GM23338 (cell line): ENCODE measurements at regions not wholly inside any gene's neighbourhood (a gene's known extent, or its start where the extent isn't known, plus 50 kb on each side); places are given as distances from the start of the nearest gene placed in this dataset.

Source experiments
- ATAC-seq: fragments of 200-7000 bp; cut with Tn5 transposase; 3 replicates; pipeline ENCODE4 v1.9.1; 2020
- DNase-seq: peaks from one replicate; pipeline ENCODE4 v3.0.0-alpha.2; 2015; ENCODE audit warnings: low spot score
- H2AFZ ChIP-seq: fragments of 200-600 bp; sonication (generic); 2 replicates; pipeline ENCODE4 v1.8.0; 2016; ENCODE audit warnings: antibody characterized with exemption, mild to moderate bottlenecking, moderate library complexity
- H3F3A ChIP-seq: fragments of 200-600 bp; sonication (generic); replicated peaks from 2 replicates; pipeline ENCODE4 v1.8.0; 2017; ENCODE audit warnings: antibody characterized with exemption, mixed run types, low read depth
- H3K27ac ChIP-seq: fragments of 200-600 bp; sonication (generic); 2 replicates; pipeline ENCODE4 v1.6.1; 2016; ENCODE audit warnings: low read depth
- H3K27me3 ChIP-seq: fragments of 200-600 bp; sonication (generic); 2 replicates; pipeline ENCODE4 v1.8.0; 2016; ENCODE audit warnings: mild to moderate bottlenecking, mixed run types, moderate library complexity; ENCODE audit not compliant: insufficient read depth
- H3K36me3 ChIP-seq: fragments of 200-600 bp; sonication (generic); 2 replicates; pipeline ENCODE4 v1.8.0; 2016; ENCODE audit warnings: mild to moderate bottlenecking; ENCODE audit not compliant: insufficient read depth
- H3K4me1 ChIP-seq: fragments of 200-600 bp; sonication (generic); 2 replicates; pipeline ENCODE4 v1.8.0; 2016; ENCODE audit warnings: mild to moderate bottlenecking, moderate library complexity; ENCODE audit not compliant: insufficient read depth
- H3K4me2 ChIP-seq: fragments of 200-600 bp; sonication (generic); 2 replicates; pipeline ENCODE4 v1.7.1; 2017; ENCODE audit warnings: mixed run types
- H3K4me3 ChIP-seq: fragments of 200-600 bp; sonication (generic); 2 replicates; pipeline ENCODE4 v1.6.1; 2016; ENCODE audit warnings: mixed run types
- H3K79me2 ChIP-seq: fragments of 200-600 bp; sonication (generic); replicated peaks from 2 replicates; pipeline ENCODE4 v1.8.0; 2017; ENCODE audit warnings: mild to moderate bottlenecking; ENCODE audit not compliant: insufficient read depth
- H3K9me2 ChIP-seq: fragments of 200-600 bp; sonication (generic); 2 replicates; pipeline ENCODE4 v1.8.0; 2017; ENCODE audit not compliant: insufficient read depth
- H4K20me1 ChIP-seq: fragments of 200-600 bp; sonication (generic); replicated peaks from 2 replicates; pipeline ENCODE4 v1.8.0; 2017; ENCODE audit warnings: mild to moderate bottlenecking; ENCODE audit not compliant: insufficient read depth
- H3K27ac Mint-ChIP-seq: 2 replicates; pipeline ENCODE4 v1.8.0; 2020; ENCODE audit warnings: inconsistent platforms, mild to moderate bottlenecking, moderate library complexity, mixed read lengths
- H3K27me3 Mint-ChIP-seq: 3 replicates; pipeline ENCODE4 v1.8.0; 2022; ENCODE audit warnings: low read depth, mild to moderate bottlenecking, moderate library complexity, mixed read lengths, inconsistent platforms; ENCODE audit not compliant: insufficient read depth, poor library complexity
- H3K36me3 Mint-ChIP-seq: 3 replicates; pipeline ENCODE4 v1.8.0; 2021; ENCODE audit warnings: low read depth, mild to moderate bottlenecking, inconsistent platforms, moderate library complexity, mixed read lengths
- H3K4me1 Mint-ChIP-seq: 3 replicates; pipeline ENCODE4 v1.8.0; 2020; ENCODE audit warnings: mild to moderate bottlenecking, inconsistent platforms, mixed read lengths
- H3K4me3 Mint-ChIP-seq: 3 replicates; pipeline ENCODE4 v1.8.0; 2021; ENCODE audit warnings: moderate library complexity, mild to moderate bottlenecking, inconsistent platforms, mixed read lengths
- H3K9me3 Mint-ChIP-seq: 3 replicates; pipeline ENCODE4 v1.8.0; 2020; ENCODE audit warnings: moderate library complexity, mild to moderate bottlenecking, inconsistent platforms, mixed read lengths
- CREB1 ChIP-seq: fragments of 250-450 bp; sonication (Bioruptor Pico); IDR thresholded peaks from 2 replicates; pipeline ENCODE4 v1.5.0; 2020; ENCODE audit warnings: low read depth, mild to moderate bottlenecking, moderate library complexity
- EZH2 ChIP-seq: fragments of 200-600 bp; sonication (generic); IDR thresholded peaks from one replicate; pipeline ENCODE4 v1.8.0; 2017; ENCODE audit warnings: antibody characterized with exemption, mild to moderate bottlenecking, low read depth; ENCODE audit not compliant: unreplicated experiment
- EZH2phosphoT487 ChIP-seq: fragments of 200-600 bp; sonication (generic); IDR thresholded peaks from one replicate; pipeline ENCODE4 v1.8.1; 2018; ENCODE audit warnings: antibody characterized with exemption; ENCODE audit not compliant: unreplicated experiment
- NANOG ChIP-seq: IDR thresholded peaks from 2 replicates; pipeline ENCODE4 v1.6.1; 2016; ENCODE audit warnings: antibody characterized with exemption, borderline replicate concordance
- POLR2AphosphoS5 ChIP-seq: IDR thresholded peaks from 2 replicates; pipeline ENCODE4 v1.6.1; 2016; ENCODE audit warnings: antibody characterized with exemption, low read depth
- STAT1 ChIP-seq: IDR thresholded peaks from one replicate; pipeline ENCODE4 v1.6.1; 2016; ENCODE audit warnings: antibody characterized with exemption; ENCODE audit not compliant: unreplicated experiment
- ZNF114 ChIP-seq: fragments of 250-450 bp; sonication (Bioruptor Pico); IDR thresholded peaks from 2 replicates; pipeline ENCODE4 v1.5.0; 2020; ENCODE audit warnings: mild to moderate bottlenecking, moderate library complexity
- TF ChIP-seq, protein P1 (sequence below), 2 experiments: fragments of 200-600 bp in 1 of 2; sonication (generic) in 1 of 2; conservative IDR thresholded peaks; 2 replicates each; pipeline versions ENCODE4 v1.5.1 to v1.6.1; 2016 to 2017; ENCODE audit warnings: antibody characterized with exemption in 2 of 2, low read depth in 2 of 2, mild to moderate bottlenecking in 2 of 2, moderate library complexity in 1 of 2
- TF ChIP-seq, protein P2 (sequence below): IDR thresholded peaks from 2 replicates; pipeline ENCODE4 v1.6.1; 2016; ENCODE audit warnings: antibody characterized with exemption
- TF ChIP-seq, protein P3 (sequence below): IDR thresholded peaks from one replicate; pipeline ENCODE4 v1.6.1; 2018; ENCODE audit warnings: antibody characterized with exemption; ENCODE audit not compliant: unreplicated experiment

DNA sequence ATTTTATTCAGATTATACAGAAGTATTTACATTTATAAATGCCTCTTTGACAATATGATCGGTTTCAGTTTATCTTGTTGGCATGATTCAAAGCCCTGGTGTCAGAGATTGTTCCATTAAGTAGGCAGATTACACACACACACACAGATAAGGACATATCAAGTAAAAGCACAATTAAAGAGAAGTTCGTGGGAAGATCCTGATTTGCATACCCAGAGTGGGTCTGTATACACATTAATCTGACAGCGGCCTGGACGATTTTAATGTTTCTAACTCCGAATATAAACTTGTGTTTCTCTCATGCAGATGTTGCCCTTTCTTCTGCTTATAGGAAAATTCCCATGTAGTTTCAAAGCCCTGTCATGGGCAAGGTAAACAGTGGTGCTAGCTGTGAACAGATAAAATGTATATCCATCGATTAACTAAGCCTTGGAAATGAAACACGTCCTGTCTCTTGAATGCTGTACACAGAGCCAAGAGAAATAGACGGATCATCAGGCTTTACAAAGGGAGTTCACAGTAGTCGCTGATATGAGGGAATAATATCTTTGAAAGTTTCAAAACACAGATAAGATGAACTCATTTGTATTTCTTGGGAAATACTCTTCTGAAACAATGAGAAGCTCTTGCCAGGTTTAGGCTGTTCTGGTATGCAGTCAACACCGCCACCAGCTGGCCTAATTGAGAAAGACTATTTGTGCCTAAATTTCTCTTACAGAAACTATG is 108.2 kb upstream of the GMDS start:
- TF ChIP-seq NANOG = no peak
- TF ChIP-seq, protein P1, sequence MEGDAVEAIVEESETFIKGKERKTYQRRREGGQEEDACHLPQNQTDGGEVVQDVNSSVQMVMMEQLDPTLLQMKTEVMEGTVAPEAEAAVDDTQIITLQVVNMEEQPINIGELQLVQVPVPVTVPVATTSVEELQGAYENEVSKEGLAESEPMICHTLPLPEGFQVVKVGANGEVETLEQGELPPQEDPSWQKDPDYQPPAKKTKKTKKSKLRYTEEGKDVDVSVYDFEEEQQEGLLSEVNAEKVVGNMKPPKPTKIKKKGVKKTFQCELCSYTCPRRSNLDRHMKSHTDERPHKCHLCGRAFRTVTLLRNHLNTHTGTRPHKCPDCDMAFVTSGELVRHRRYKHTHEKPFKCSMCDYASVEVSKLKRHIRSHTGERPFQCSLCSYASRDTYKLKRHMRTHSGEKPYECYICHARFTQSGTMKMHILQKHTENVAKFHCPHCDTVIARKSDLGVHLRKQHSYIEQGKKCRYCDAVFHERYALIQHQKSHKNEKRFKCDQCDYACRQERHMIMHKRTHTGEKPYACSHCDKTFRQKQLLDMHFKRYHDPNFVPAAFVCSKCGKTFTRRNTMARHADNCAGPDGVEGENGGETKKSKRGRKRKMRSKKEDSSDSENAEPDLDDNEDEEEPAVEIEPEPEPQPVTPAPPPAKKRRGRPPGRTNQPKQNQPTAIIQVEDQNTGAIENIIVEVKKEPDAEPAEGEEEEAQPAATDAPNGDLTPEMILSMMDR (conservative IDR thresholded peaks at IDR 0.05; ENCODE audit: low read depth in 2 of 2) = peak; percentile 85 to 97
- TF ChIP-seq STAT1 = no peak
- TF ChIP-seq, protein P2, sequence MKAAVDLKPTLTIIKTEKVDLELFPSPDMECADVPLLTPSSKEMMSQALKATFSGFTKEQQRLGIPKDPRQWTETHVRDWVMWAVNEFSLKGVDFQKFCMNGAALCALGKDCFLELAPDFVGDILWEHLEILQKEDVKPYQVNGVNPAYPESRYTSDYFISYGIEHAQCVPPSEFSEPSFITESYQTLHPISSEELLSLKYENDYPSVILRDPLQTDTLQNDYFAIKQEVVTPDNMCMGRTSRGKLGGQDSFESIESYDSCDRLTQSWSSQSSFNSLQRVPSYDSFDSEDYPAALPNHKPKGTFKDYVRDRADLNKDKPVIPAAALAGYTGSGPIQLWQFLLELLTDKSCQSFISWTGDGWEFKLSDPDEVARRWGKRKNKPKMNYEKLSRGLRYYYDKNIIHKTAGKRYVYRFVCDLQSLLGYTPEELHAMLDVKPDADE = no peak
- TF ChIP-seq, protein P3, sequence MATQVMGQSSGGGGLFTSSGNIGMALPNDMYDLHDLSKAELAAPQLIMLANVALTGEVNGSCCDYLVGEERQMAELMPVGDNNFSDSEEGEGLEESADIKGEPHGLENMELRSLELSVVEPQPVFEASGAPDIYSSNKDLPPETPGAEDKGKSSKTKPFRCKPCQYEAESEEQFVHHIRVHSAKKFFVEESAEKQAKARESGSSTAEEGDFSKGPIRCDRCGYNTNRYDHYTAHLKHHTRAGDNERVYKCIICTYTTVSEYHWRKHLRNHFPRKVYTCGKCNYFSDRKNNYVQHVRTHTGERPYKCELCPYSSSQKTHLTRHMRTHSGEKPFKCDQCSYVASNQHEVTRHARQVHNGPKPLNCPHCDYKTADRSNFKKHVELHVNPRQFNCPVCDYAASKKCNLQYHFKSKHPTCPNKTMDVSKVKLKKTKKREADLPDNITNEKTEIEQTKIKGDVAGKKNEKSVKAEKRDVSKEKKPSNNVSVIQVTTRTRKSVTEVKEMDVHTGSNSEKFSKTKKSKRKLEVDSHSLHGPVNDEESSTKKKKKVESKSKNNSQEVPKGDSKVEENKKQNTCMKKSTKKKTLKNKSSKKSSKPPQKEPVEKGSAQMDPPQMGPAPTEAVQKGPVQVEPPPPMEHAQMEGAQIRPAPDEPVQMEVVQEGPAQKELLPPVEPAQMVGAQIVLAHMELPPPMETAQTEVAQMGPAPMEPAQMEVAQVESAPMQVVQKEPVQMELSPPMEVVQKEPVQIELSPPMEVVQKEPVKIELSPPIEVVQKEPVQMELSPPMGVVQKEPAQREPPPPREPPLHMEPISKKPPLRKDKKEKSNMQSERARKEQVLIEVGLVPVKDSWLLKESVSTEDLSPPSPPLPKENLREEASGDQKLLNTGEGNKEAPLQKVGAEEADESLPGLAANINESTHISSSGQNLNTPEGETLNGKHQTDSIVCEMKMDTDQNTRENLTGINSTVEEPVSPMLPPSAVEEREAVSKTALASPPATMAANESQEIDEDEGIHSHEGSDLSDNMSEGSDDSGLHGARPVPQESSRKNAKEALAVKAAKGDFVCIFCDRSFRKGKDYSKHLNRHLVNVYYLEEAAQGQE = no peak
- peak; percentile 85 for DNase-seq
- Histone ChIP-seq H3F3A (no peaks in the 10 kb centered on the region), H3K27me3 (no peaks in the 10 kb centered on the region), H2AFZ (no peak overlapping the region), H3K27ac (no peak overlapping the region), H3K79me2 (no peaks in the 10 kb centered on the region), H3K4me2 (no peak overlapping the region), H3K4me3 (no peak overlapping the region), H3K4me1 (no peaks in the 10 kb centered on the region), H3K9me2 (no peaks in the 10 kb centered on the region), H4K20me1 (no peaks in the 10 kb centered on the region), H3K36me3 (no peaks in the 10 kb centered on the region)
- H3K27ac Mint-ChIP-seq = no peak overlapping the region
- no peak overlapping the region for H3K4me3 Mint-ChIP-seq
- no peaks in the 10 kb centered on the region for H3K36me3 Mint-ChIP-seq
- peaks cover 2% of the 10 kb centered on the region for H3K27me3 Mint-ChIP-seq
- peak; percentile 77 for ATAC-seq
- no peaks in the 10 kb centered on the region for H3K9me3 Mint-ChIP-seq
- peaks cover 5% of the 10 kb centered on the region; the same call in 1 of the 3 replicates for H3K4me1 Mint-ChIP-seq

DNA sequence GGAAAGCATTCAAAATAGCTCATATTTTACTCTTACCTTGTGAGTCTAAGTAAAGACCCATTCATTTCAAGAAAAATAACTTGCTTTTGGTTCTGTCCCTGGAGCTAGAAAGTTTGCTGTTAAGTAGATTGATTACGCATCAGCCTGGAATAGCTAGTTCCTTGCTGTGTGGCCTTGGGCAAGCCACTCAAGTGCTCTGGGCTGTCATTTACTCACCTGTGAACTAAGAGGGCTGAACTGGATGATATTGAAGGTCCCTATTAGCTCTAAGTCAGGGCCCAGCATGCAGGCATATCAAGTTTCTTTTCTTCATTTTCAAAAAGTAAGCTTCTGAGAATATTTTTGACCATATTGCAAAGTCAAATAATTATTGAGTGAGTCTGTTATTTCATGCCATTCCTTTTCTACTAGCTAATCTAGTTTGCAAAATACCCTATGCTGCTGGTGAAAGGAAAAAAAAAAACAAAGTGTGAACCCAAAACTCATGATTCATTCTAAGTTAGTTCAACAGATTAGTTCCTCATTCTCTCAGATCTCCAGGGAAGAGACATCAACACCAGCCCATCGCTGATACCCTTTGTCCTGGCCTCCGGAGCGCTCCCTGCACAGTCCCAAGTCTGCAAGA is 106.5 kb upstream of the GMDS start:
- ATAC-seq (no peak), DNase-seq (no peak)
- Mint-ChIP-seq H3K27ac (no peak overlapping the region), H3K4me1 (peaks cover 7% of the 10 kb centered on the region; the same call in 1 of the 3 replicates), H3K9me3 (no peaks in the 10 kb centered on the region), H3K36me3 (no peaks in the 10 kb centered on the region), H3K4me3 (no peak overlapping the region), H3K27me3 (no peaks in the 10 kb centered on the region)
- Histone ChIP-seq H3K9me2 (peaks cover 3% of the 10 kb centered on the region; the same call in 1 of the 2 replicates), H3K4me2 (no peak overlapping the region), H3K4me3 (no peak overlapping the region), H4K20me1 (no peaks in the 10 kb centered on the region), H3F3A (no peaks in the 10 kb centered on the region), H3K36me3 (no peaks in the 10 kb centered on the region), H2AFZ (no peak overlapping the region), H3K79me2 (no peaks in the 10 kb centered on the region), H3K27me3 (no peaks in the 10 kb centered on the region), H3K27ac (no peak overlapping the region), H3K4me1 (no peaks in the 10 kb centered on the region)
- TF ChIP-seq EZH2phosphoT487 = no peak
- TF ChIP-seq, protein P1 (conservative IDR thresholded peaks at IDR 0.05; ENCODE audit: low read depth in 2 of 2) = no peak
- TF ChIP-seq CREB1 (CRISPR knock-in tag) = no peak
- TF ChIP-seq EZH2 = no peak
- TF ChIP-seq ZNF114 (CRISPR knock-in tag) = no peak
- no peak for TF ChIP-seq NANOG
- no peak for TF ChIP-seq POLR2AphosphoS5
